Naive B cell (primary cell): ENCODE measurements at regions not wholly inside any gene's neighbourhood (a gene's known extent, or its start where the extent isn't known, plus 50 kb on each side); places are given as distances from the start of the nearest gene placed in this dataset.
"Not testable (repeated sequence)": the region's sequence is repeated elsewhere in the genome, so short reads cannot be mapped to it uniquely, and the experiment has no call there.

Experiments
- ATAC-seq, 2 donors: fragments of 150-1000 bp; cut with Tn5 transposase; 2 replicates each; pipeline ENCODE4 v1.10.0; 2021; ENCODE audit warnings: low read depth in 2 of 2, mild to moderate bottlenecking in 2 of 2, moderate library complexity in 2 of 2
- DNase-seq: peaks from one replicate; pipeline ENCODE4 v3.0.0; 2022
- H3K27ac Mint-ChIP-seq, 6 donors: one replicate each; pipeline ENCODE4 v1.8.0; 2020 to 2022; ENCODE audit warnings: mild to moderate bottlenecking in 6 of 6, mixed read lengths in 6 of 6, moderate library complexity in 5 of 6, inconsistent platforms in 2 of 6
- H3K27me3 Mint-ChIP-seq, 3 donors: one replicate each; pipeline ENCODE4 v1.8.0; 2021 to 2022; ENCODE audit warnings: mixed read lengths in 3 of 3, mild to moderate bottlenecking in 1 of 3
- H3K36me3 Mint-ChIP-seq, 2 donors: one replicate each; pipeline ENCODE4 v1.8.0; 2020 to 2022; ENCODE audit warnings: mixed read lengths in 2 of 2, inconsistent platforms in 1 of 2, mild to moderate bottlenecking in 1 of 2
- H3K4me1 Mint-ChIP-seq, 3 donors: one replicate each; pipeline ENCODE4 v1.8.0; 2020 to 2022; ENCODE audit warnings: mixed read lengths in 3 of 3, inconsistent platforms in 1 of 3, mild to moderate bottlenecking in 1 of 3, moderate library complexity in 1 of 3
- H3K4me3 Mint-ChIP-seq, 8 donors: one replicate each; pipeline ENCODE4 v1.8.0; 2020 to 2022; ENCODE audit warnings: mild to moderate bottlenecking in 8 of 8, mixed read lengths in 8 of 8, moderate library complexity in 8 of 8, inconsistent platforms in 2 of 8
- H3K9me3 Mint-ChIP-seq, 7 donors: one replicate each; pipeline ENCODE4 v1.8.0; 2020 to 2022; ENCODE audit warnings: mixed read lengths in 7 of 7, mild to moderate bottlenecking in 5 of 7, inconsistent platforms in 2 of 7, moderate library complexity in 1 of 7

DNA sequence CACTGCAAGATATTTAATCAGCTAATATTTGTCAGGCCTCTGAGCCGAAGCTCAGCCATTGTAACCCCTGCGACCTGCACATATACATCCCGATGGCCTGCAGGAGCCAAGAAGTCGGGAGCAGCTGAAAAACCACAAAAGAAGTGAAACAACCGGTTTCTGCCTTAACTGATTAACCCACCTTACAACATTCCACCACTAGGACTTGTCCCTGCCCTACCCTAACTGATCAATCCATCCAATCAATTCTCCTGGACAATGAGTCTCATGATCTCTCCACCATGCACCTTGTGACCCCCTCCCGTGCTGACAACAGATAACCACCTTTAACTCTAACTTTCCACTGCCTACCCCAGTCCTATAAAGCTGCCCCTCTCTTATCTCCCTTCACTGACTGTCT lies 945.4 kb upstream of the GYPC start:
- H3K27ac Mint-ChIP-seq, result no peak overlapping the region
- H3K9me3 Mint-ChIP-seq, result peaks cover 2 to 12% (median 5%) of the 10 kb centered on the region in 7 donors
- no peak for DNase-seq
- H3K4me3 Mint-ChIP-seq, result no peak overlapping the region
- no peak for ATAC-seq
- H3K4me1 Mint-ChIP-seq, result no peaks in the 10 kb centered on the region
- H3K27me3 Mint-ChIP-seq, result no peaks in the 10 kb centered on the region
- H3K36me3 Mint-ChIP-seq, result no peaks in the 10 kb centered on the region

DNA sequence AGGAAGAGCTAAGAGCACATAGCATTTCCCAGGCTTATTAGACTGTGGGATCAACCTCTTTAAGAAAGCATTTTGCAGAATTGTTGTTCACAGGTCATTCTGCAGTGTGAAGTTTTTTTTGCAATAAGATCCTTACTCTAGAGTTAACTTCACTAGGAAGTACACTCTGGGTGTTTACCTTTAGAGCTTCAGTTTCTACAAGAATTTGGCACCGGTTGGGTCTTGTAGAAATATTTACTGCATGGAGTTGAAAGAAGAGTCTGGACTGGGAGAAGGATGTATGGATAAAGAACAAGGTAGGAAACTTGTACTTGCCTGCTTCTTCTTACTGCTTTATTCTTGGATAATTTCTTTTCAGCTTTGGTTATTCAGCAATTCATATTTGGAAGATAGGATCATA lies 944.9 kb upstream of the GYPC start:
- Mint-ChIP-seq H3K36me3 (no peaks in the 10 kb centered on the region), H3K27ac (no peak overlapping the region), H3K9me3 (peaks cover 2 to 12% (median 5%) of the 10 kb centered on the region in 7 donors), H3K4me3 (no peak overlapping the region), H3K27me3 (no peaks in the 10 kb centered on the region), H3K4me1 (no peaks in the 10 kb centered on the region)
- ATAC-seq (no peak), DNase-seq (no peak)

DNA sequence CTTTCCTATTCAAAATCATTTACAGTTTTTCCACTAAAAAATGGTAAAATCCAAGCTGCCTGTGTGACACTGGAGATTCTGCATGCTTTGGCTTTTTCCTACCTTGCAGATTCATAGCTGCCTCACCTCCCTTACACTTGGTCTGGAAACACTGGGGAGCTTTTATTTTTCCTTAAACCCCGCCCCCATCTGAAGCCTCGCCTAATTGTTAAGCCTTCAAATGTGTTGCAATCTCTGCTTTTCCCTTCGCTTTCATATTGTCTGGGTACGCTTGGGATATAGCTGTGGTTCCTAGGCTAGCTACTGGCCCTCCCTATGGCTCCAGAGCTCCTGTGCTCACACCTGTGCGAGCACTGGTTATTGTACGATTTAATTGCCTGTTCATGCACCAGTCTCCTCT lies 942.4 kb upstream of the GYPC start:
- H3K4me3 Mint-ChIP-seq, result no peak overlapping the region
- ATAC-seq, result no peak
- no peak for DNase-seq
- peaks cover 0 to 9% (median 4%) of the 10 kb centered on the region in 7 donors for H3K9me3 Mint-ChIP-seq
- H3K27ac Mint-ChIP-seq, result no peak overlapping the region
- no peaks in the 10 kb centered on the region for H3K27me3 Mint-ChIP-seq
- H3K36me3 Mint-ChIP-seq, result no peaks in the 10 kb centered on the region
- H3K4me1 Mint-ChIP-seq, result no peaks in the 10 kb centered on the region

- Mint-ChIP-seq H3K9me3 (peaks cover 0 to 6% (median 0%) of the 10 kb centered on the region in 7 donors), H3K36me3 (no peaks in the 10 kb centered on the region), H3K27me3 (no peaks in the 10 kb centered on the region), H3K4me3 (no peak overlapping the region), H3K27ac (no peak overlapping the region), H3K4me1 (no peaks in the 10 kb centered on the region)
- ATAC-seq, result no peak
- DNase-seq, result no peak
Measured at GRCh38 chr2:125721072-125721721, 934.8 kb upstream of the GYPC start.

- Mint-ChIP-seq H3K4me3 (no peak overlapping the region), H3K4me1 (no peaks in the 10 kb centered on the region), H3K36me3 (no peaks in the 10 kb centered on the region), H3K27ac (no peak overlapping the region), H3K27me3 (no peaks in the 10 kb centered on the region), H3K9me3 (peaks cover 4 to 24% (median 8%) of the 10 kb centered on the region in 7 donors)
- DNase-seq (no peak), ATAC-seq (no peak)
Measured at GRCh38 chr2:125730921-125731320, 925.0 kb upstream of the GYPC start.

DNA sequence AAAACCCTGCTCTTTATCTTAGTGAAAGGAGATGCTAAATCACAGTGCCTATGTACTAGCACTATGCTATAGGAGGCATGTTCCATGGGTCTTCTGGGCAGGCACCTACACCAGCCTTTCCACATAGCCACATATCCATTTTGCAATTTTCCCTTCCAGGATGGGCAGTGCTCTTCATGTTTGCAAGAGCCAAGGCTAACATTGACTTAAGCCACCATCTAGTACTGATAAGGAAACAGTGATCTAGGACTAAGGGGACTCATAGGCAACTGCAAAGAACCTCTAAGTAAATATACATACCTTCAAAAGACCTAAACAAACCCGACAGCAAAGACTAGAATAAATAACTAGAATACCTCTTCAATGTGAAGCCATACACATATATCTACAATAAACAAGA lies 919.7 kb upstream of the GYPC start:
- no peaks in the 10 kb centered on the region for H3K36me3 Mint-ChIP-seq

DNA sequence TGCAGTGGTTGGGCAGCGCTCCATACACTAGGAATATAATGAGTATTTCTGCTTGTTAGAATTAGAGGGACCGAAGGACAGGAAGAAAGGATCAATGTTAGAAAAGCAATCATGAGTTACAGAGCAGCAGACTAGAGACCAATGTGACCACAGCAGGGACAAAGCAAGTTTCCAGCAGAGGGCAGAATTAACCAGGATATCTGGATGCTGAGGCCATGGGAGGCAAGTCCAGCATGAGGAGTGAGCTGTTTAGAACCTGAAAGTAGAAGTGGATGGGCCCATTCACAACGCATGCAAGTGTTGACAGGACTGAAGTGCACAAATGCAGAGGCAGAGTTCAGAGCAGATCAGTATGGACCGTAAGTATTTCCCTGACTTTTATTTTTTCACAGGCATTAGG lies 910.4 kb upstream of the GYPC start:
- H3K9me3 Mint-ChIP-seq, result peaks cover 0 to 4% (median 0%) of the 10 kb centered on the region in 7 donors
- no peak overlapping the region for H3K4me3 Mint-ChIP-seq
- ATAC-seq, result no peak
- H3K36me3 Mint-ChIP-seq, result no peaks in the 10 kb centered on the region
- H3K4me1 Mint-ChIP-seq, result no peaks in the 10 kb centered on the region
- no peaks in the 10 kb centered on the region for H3K27me3 Mint-ChIP-seq
- H3K27ac Mint-ChIP-seq, result no peak overlapping the region
- no peak for DNase-seq

More for the DNA sequence above, 919.7 kb upstream of the GYPC start:
- no peak overlapping the region for H3K27ac Mint-ChIP-seq
- no peaks in the 10 kb centered on the region for H3K27me3 Mint-ChIP-seq
- H3K4me1 Mint-ChIP-seq, result no peaks in the 10 kb centered on the region
- H3K4me3 Mint-ChIP-seq, result no peak overlapping the region
- peaks cover 3 to 35% (median 12%) of the 10 kb centered on the region in 7 donors for H3K9me3 Mint-ChIP-seq
- ATAC-seq (no peak), DNase-seq (no peak)

DNA sequence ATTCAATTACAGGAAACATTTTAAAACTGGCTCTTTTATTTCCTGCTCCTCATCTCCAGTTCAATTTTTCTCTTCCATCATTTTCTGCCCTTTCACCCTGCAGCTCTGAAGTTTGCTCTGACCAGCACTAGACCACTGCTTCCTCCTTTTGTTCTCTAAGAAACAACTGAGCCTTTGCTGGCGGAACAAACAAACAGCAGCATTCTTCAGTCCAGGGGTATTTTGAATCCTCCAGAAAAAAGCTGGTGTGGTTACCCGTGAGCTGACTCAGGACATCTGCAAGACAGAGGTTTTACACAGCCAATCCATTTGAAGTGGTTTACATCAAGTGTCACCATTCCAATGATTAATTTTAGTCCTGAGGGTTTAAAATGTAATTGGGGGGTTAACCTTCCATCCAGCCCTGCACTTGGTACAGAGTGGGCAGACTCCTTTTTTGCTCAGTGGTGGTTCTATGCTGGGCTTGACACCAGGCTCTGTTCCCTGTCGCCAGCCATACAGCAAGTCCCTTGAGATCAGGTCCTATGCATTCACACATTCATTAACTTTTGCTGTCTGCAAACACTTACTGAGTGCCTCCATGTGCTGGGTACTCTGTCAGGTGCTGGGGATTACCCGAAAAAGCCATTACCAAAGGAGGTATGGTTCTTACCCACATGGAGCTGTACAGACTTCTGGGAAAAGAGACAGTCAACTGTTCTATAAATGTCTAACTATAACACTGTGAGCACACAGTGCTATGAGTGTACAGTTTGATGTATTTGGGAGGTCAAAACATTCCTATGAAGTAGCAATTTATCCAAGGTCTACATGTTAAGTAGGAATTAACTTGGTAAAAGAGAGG lies 909.4 kb upstream of the GYPC start:
- H3K27me3 Mint-ChIP-seq, result no peaks in the 10 kb centered on the region

DNA sequence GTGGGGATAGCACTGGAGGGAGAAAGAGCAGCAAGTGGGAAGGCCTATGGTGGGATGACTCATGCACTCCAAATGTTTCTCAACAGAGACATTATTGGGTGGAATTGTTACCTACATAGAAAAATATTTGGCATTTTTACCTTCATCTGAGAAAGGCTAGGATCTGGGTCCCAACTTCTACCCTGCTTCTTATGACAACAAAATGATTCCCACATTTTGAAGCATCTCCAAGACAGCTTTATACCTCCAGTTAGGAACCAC lies 908.9 kb upstream of the GYPC start:
- Mint-ChIP-seq H3K27me3 (no peaks in the 10 kb centered on the region), H3K4me1 (no peaks in the 10 kb centered on the region), H3K4me3 (no peak overlapping the region), H3K27ac (no peak overlapping the region), H3K36me3 (no peaks in the 10 kb centered on the region), H3K9me3 (peaks cover 0 to 4% (median 0%) of the 10 kb centered on the region in 7 donors)
- ATAC-seq (no peak), DNase-seq (no peak)

More for the DNA sequence above, 909.4 kb upstream of the GYPC start:
- Mint-ChIP-seq H3K36me3 (no peaks in the 10 kb centered on the region), H3K4me1 (no peaks in the 10 kb centered on the region), H3K27ac (no peak overlapping the region), H3K9me3 (peaks cover 0 to 4% (median 0%) of the 10 kb centered on the region in 7 donors), H3K4me3 (no peak overlapping the region)
- ATAC-seq (no peak), DNase-seq (no peak)

- Mint-ChIP-seq H3K36me3 (no peaks in the 10 kb centered on the region), H3K4me1 (no peaks in the 10 kb centered on the region), H3K27me3 (no peaks in the 10 kb centered on the region), H3K4me3 (no peak overlapping the region), H3K27ac (no peak overlapping the region), H3K9me3 (peaks cover 0 to 5% (median 4%) of the 10 kb centered on the region in 7 donors)
- DNase-seq, result no peak
- ATAC-seq, result no peak
Measured at GRCh38 chr2:125756431-125756830, 899.5 kb upstream of the GYPC start.

DNA sequence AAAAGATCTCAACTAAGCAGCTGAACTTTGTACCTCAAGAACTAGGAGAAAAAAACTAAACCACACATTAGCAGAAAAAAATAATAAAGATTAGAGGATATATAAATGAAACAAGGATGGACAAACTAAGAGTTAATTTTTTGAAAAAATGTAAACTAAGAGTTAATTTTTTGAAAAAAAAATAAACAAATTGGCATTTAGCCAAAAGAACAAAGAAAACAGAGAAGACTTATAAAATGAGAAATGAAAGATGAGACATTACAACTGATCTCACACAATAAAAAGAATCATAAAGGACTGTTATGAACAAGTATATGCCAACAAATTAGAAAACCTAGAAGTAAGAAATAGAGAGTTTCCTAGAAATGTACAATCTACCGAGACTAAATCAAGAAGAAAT lies 859.2 kb upstream of the GYPC start:
- no peaks in the 10 kb centered on the region for H3K36me3 Mint-ChIP-seq
- no peaks in the 10 kb centered on the region for H3K27me3 Mint-ChIP-seq
- peaks cover 0 to 21% (median 8%) of the 10 kb centered on the region in 7 donors for H3K9me3 Mint-ChIP-seq
- no peak overlapping the region for H3K4me3 Mint-ChIP-seq
- H3K27ac Mint-ChIP-seq, result peak overlapping the region in 1 of 6 donors; percentile 39
- no peaks in the 10 kb centered on the region for H3K4me1 Mint-ChIP-seq
- no peak for ATAC-seq
- DNase-seq, result no peak

GRCh38 chr2:125797192-125797591 lies 858.8 kb upstream of the GYPC start:
- Mint-ChIP-seq H3K4me1 (no peaks in the 10 kb centered on the region), H3K9me3 (peaks cover 0 to 24% (median 8%) of the 10 kb centered on the region in 7 donors), H3K4me3 (no peak overlapping the region), H3K27me3 (no peaks in the 10 kb centered on the region), H3K36me3 (no peaks in the 10 kb centered on the region), H3K27ac (no peak overlapping the region)
- ATAC-seq (no peak), DNase-seq (no peak)

- no peaks in the 10 kb centered on the region for H3K27me3 Mint-ChIP-seq
- H3K4me3 Mint-ChIP-seq, result no peak overlapping the region
- no peak for ATAC-seq
- no peak overlapping the region for H3K27ac Mint-ChIP-seq
- peaks cover 0 to 7% (median 4%) of the 10 kb centered on the region in 7 donors for H3K9me3 Mint-ChIP-seq
- no peaks in the 10 kb centered on the region for H3K36me3 Mint-ChIP-seq
- DNase-seq, result no peak
- H3K4me1 Mint-ChIP-seq, result no peaks in the 10 kb centered on the region
Measured at GRCh38 chr2:125822746-125823145, 833.2 kb upstream of the GYPC start.

DNA sequence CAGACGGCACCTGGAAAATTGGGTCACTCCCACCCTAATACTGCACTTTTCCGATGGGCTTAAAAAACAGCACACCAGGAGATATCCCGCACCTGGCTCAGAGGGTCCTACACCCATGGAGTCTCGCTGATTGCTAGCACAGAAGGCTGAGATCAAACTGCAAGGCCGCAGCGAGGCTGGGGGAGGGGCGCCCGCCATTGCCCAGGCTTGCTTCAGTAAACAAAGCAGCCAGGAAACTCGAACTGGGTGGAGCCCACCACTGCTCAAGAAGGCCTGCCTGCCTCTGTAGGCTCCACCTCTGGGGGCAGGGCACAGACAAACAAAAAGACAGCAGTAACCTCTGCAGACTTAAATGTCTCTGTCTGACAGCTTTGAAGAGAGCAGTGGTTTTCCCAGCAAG lies 830.2 kb upstream of the GYPC start:
- not testable (repeated sequence) for H3K27ac Mint-ChIP-seq, ATAC-seq, H3K27me3 Mint-ChIP-seq, DNase-seq, H3K4me3 Mint-ChIP-seq, H3K36me3 Mint-ChIP-seq, H3K4me1 Mint-ChIP-seq
- peaks cover 3 to 15% (median 10%) of the 10 kb centered on the region in 7 donors for H3K9me3 Mint-ChIP-seq
